SHP77 (cell line): ENCODE measurements at regions not wholly inside any gene's neighbourhood (a gene's known extent, or its start where the extent isn't known, plus 50 kb on each side); places are given as distances from the start of the nearest gene placed in this dataset.

Experiments
- DNase-seq, 2 experiments: peaks; one replicate each; lab custom pipeline; 2025; lab: John Stamatoyannopoulos, UW

- no peak for DNase-seq
These were observed 76.5 kb upstream of the GPR12 start for GRCh38 chr13:26837102-26837501.

- no peak for DNase-seq
These were observed 76.0 kb upstream of the GPR12 start for GRCh38 chr13:26836626-26837025.

GRCh38 chr13:26834646-26835045 is 74.1 kb upstream of the GPR12 start:
- no peak for DNase-seq

- DNase-seq: peak; percentile 21 to 50
These were observed 70.8 kb upstream of the GPR12 start for GRCh38 chr13:26831336-26831908.

GRCh38 chr13:26829716-26830115 is 69.1 kb upstream of the GPR12 start:
- no peak for DNase-seq

GRCh38 chr13:26824581-26824980 is 64.0 kb upstream of the GPR12 start:
- DNase-seq: no peak

GRCh38 chr13:26822146-26822545 is 61.6 kb upstream of the GPR12 start:
- DNase-seq: no peak

- DNase-seq: no peak
These were observed 61.1 kb upstream of the GPR12 start for GRCh38 chr13:26821672-26822071.

- no peak for DNase-seq
These were observed 60.3 kb upstream of the GPR12 start for GRCh38 chr13:26820871-26821270.

GRCh38 chr13:26819046-26819445 is 58.5 kb upstream of the GPR12 start:
- DNase-seq: no peak

- DNase-seq: no peak
These were observed 56.3 kb upstream of the GPR12 start for GRCh38 chr13:26816881-26817280.

GRCh38 chr13:26813980-26814348 is 53.4 kb upstream of the GPR12 start:
- DNase-seq: no peak

- no peak for DNase-seq
These were observed 52.9 kb upstream of the GPR12 start for GRCh38 chr13:26813321-26813979.

- DNase-seq: no peak
These were observed 51.0 kb upstream of the GPR12 start for GRCh38 chr13:26811581-26811980.
